ENCODE measurements at regions not wholly inside any gene's neighbourhood (a gene's known extent, or its start where the extent isn't known, plus 50 kb on each side); places are given as distances from the start of the nearest gene placed in this dataset.
"Not testable (repeated sequence)": the region's sequence is repeated elsewhere in the genome, so short reads cannot be mapped to it uniquely, and the experiment has no call there.

DNA sequence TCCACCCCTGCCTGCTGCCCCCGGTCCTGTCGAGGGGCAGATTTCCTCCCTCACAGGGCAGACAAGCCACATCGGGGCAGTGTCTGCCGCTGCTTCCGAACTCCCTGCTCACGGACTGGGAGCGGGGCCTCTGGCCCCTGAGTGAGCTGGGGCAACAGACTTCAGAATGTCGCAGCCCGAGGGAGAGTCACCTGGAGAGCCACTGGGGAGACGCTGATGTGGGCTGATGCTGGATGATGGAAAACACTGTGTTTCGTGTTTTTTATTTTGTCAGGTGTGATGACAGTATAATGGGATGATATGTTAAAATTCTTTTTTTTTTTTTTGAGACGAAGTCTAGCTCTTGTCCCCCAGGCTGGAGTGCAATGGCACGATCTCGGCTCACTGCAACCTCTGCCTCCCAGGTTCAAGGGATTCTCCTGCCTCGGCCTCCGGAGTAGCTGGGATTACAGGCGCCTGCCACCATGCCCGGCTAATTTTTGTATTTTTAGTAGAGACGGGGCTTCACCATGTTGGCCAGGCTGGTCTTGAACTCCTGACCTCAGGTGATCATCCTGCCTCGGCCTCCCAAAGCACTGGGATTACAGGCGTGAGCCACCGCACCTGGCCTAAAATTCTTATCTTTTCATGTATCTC, 52.1 kb upstream of the SEPTIN5 start:
- H3K4me2 ChIP-seq (ENCODE audit: insufficient read depth in 1 of 2, low read depth in 2 of 2, low read length in 2 of 2); H3K27ac ChIP-seq (ENCODE audit: low read depth, low read length); H3K27me3 ChIP-seq (replicated peaks in 1 of 4; ENCODE audit: control insufficient read depth in 3 of 4, extremely low read depth in 1 of 4, insufficient read depth in 3 of 4, low read length in 3 of 4); H4K91ac ChIP-seq (replicated peaks; ENCODE audit: insufficient read length, low read length); H3K14ac ChIP-seq (ENCODE audit: insufficient read length); H3K23me2 ChIP-seq (ENCODE audit: low read depth, low read length); H3K23ac ChIP-seq (ENCODE audit: insufficient read length); H3K56ac ChIP-seq (replicated peaks; ENCODE audit: insufficient read length, low read depth, low read length); H3K4me3 ChIP-seq (ENCODE audit: extremely low read depth in 1 of 4, insufficient read depth in 2 of 4, low read depth in 3 of 4, low read length in 4 of 4); FAIRE-seq; H3K18ac ChIP-seq (ENCODE audit: extremely low read depth, low read length); DNase-seq (ENCODE audit: low read depth in 1 of 2, low spot score in 2 of 2); H2BK12ac ChIP-seq (ENCODE audit: low read depth, low read length); H4K20me1 ChIP-seq (replicated peaks in 1 of 2; ENCODE audit: control insufficient read depth in 1 of 2, insufficient read depth in 2 of 2, low read length in 2 of 2); H2AFZ ChIP-seq (ENCODE audit: low read length); H3K9ac ChIP-seq (replicated peaks in 1 of 4; ENCODE audit: extremely low read depth in 1 of 4, low read depth in 3 of 4, low read length in 3 of 4); H2BK20ac ChIP-seq (ENCODE audit: low read length); H2BK5ac ChIP-seq (ENCODE audit: low read depth, low read length); H3K4ac ChIP-seq (replicated peaks; ENCODE audit: insufficient read length, low read depth, low read length); H2BK120ac ChIP-seq (replicated peaks; ENCODE audit: low read depth, low read length); H3K36me3 ChIP-seq (ENCODE audit: control insufficient read depth in 2 of 4, insufficient read depth in 4 of 4, low read length in 3 of 4); H2BK15ac ChIP-seq (ENCODE audit: low read length); H3K79me2 ChIP-seq (ENCODE audit: control insufficient read depth in 1 of 2, insufficient read depth in 2 of 2, low read length in 2 of 2); H4K8ac ChIP-seq (ENCODE audit: extremely low read depth, insufficient read depth, low read length); H3K79me1 ChIP-seq (ENCODE audit: low read depth, low read length); H2AK5ac ChIP-seq (ENCODE audit: low read depth, low read length); H3K9me3 ChIP-seq (ENCODE audit: insufficient read depth in 2 of 2, low read depth in 1 of 2, low read length in 1 of 2); H3K4me1 ChIP-seq (replicated peaks in 1 of 4; ENCODE audit: control insufficient read depth in 3 of 4, insufficient read depth in 4 of 4, low read length in 3 of 4); H4K5ac ChIP-seq (ENCODE audit: insufficient read length, low read depth, low read length): not testable (repeated sequence)
- ChIA-PET CTCF (ENCODE audit: partially characterized antibody) (interaction anchor here (0.8 kb wide), 1 partner anchor 17 kb away, joined by 3 read pairs; no protein-coding TSS in a partner anchor), POLR2A (ENCODE audit: partially characterized antibody) (interaction anchor here (1.6 kb wide), 1 partner anchor 18 kb away, joined by 4 read pairs; no protein-coding TSS in a partner anchor)
- peak in 1 of 2 experiments; percentile 47; a peak in 1 of 3 replicates for TF ChIP-seq EP300 (IDR thresholded peaks at IDR 0.05; ENCODE audit: borderline replicate concordance in 1 of 2, low read depth in 2 of 2, low read length in 2 of 2)
- WGBS, 2 experiments (ENCODE audit: extremely low coverage in 1 of 2, insufficient coverage in 1 of 2, insufficient read length in 1 of 2, insufficient replicate concordance in 2 of 2, low coverage in 1 of 2, low lambda C conversion rate in 2 of 2, missing lambda C conversion rate in 1 of 2): 86% methylated on average over 22 of the region's 22 CpGs; no CpG with 5 or more reads in 1 of the 2 experiments

Measured in H1 (cell line).